ENCODE measurements at regions not wholly inside any gene's neighbourhood (a gene's known extent, or its start where the extent isn't known, plus 50 kb on each side); places are given as distances from the start of the nearest gene placed in this dataset.

DNA sequence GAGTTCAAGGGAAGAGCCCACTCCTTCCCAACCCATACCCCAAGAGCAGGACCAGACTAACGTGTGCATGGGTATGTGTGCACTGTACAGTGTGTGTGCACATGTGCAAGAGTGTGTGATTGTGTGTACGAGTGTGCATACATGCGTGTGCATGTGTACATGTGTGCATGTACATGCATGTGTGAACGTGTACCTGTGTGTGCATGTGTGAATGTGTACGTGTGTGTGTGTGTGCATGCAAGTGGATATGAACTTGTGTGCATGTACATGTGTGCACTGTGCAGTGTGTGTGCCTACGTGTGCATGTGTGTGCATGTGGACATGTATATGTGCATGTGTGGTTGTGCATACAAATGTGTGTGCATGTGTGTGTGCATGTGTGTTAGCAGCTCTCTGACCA lies 223.1 kb downstream of the RBFOX3 start:
- no peak overlapping the region for H3K4me3 ChIP-seq (ENCODE audit: low read depth, low read length)
- DNase-seq (ENCODE audit: low read depth), result no peak
- TF ChIP-seq, protein P1, sequence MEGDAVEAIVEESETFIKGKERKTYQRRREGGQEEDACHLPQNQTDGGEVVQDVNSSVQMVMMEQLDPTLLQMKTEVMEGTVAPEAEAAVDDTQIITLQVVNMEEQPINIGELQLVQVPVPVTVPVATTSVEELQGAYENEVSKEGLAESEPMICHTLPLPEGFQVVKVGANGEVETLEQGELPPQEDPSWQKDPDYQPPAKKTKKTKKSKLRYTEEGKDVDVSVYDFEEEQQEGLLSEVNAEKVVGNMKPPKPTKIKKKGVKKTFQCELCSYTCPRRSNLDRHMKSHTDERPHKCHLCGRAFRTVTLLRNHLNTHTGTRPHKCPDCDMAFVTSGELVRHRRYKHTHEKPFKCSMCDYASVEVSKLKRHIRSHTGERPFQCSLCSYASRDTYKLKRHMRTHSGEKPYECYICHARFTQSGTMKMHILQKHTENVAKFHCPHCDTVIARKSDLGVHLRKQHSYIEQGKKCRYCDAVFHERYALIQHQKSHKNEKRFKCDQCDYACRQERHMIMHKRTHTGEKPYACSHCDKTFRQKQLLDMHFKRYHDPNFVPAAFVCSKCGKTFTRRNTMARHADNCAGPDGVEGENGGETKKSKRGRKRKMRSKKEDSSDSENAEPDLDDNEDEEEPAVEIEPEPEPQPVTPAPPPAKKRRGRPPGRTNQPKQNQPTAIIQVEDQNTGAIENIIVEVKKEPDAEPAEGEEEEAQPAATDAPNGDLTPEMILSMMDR (IDR thresholded peaks at IDR 0.05; ENCODE audit: control insufficient read depth, extremely low read depth, insufficient read depth), result no peak

DNA sequence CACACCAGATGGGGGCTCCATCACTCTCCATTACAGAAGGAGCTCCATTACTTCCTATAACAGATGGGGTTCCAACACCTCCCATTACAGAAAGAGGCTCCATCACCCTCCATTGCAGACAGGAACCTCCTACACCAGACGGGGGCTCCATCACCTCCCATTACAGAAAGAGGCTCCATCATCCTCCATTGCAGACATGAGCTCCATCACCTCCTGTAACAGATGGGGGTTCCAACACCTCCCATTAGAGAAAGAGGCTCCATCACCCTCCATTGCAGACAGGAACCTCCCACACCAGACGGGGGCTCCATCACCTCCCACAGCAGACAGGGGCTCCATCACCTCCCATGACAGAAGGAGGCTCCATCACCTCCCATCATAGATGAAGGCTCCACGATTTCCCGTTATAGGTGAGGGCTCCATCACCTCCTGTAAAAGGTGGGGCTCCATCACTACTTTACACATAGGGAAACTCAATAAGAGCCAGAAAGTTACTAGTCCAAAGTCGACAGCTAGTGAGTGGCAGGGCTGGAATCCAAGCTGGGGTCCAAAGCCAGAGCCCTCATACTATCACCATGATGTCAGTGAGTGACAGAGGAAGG lies 224.8 kb downstream of the RBFOX3 start:
- TF ChIP-seq, protein P1 (IDR thresholded peaks at IDR 0.05; ENCODE audit: control insufficient read depth, extremely low read depth, insufficient read depth), result no peak
- no peak for DNase-seq (ENCODE audit: low read depth)

DNA sequence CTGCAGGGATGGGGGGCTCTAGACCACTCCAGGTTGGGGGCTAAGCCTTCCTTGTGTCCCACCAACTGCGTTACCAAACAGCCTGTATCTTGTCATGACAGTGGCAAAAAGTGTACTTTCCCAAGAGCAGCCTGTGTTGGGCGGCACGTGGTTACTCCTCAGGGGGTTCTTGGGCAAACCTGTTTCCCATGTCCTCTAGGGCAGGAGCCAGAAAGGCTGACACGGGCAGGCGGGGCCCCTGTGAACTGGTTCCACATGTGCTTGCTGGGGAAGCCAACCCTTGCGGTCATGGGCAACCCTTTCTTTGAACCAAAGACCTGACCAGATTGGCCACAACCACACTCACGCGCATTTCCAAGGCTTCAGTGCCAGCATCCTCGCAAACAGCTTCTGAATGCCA lies 228.5 kb downstream of the RBFOX3 start:
- TF ChIP-seq, protein P1 (IDR thresholded peaks at IDR 0.05; ENCODE audit: control insufficient read depth, extremely low read depth, insufficient read depth), result no peak
- H3K4me3 ChIP-seq (ENCODE audit: low read depth, low read length), result no peak overlapping the region
- no peak for DNase-seq (ENCODE audit: low read depth)

More for the DNA sequence above, 224.8 kb downstream of the RBFOX3 start:
- no peak overlapping the region for H3K4me3 ChIP-seq (ENCODE audit: low read depth, low read length)

DNA sequence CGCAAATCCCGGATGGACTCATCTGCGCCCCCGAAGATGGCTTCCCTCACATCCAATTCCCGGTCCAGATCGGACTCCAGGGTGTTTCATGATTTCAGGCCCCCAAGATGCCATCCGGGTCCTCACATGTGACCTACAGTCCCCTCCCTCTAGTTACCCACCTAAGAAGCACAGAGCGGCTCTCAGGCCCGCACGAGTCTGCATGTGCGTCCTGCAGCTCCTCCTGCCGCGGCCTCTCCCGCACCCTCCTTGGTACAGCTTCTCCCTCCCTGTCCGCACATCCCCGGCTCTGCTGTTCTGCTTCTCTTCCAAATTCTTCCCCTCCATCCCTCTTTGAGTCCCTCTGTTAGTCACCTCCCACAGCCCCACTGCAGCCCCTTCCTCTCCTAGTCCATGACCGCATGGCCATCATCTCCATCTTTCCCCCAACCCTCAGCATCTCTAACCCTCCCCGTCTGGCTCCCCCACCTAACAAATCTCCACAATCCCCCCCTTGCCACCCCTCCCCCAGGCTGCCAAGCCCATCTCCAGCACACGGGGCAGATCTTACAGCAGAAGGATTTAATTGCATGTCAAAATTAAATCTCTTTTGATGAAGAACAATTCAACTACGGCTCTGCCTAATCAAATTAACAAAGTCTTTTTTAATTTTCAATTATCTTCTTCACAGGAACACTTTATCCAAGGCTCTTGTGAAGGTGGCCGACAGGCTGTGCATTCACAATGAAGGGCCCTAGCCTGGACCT lies 231.0 kb downstream of the RBFOX3 start:
- TF ChIP-seq, protein P1 (IDR thresholded peaks at IDR 0.05; ENCODE audit: control insufficient read depth, extremely low read depth, insufficient read depth), result no peak
- DNase-seq (ENCODE audit: low read depth), result no peak
- H3K4me3 ChIP-seq (ENCODE audit: low read depth, low read length), result no peak overlapping the region

DNA sequence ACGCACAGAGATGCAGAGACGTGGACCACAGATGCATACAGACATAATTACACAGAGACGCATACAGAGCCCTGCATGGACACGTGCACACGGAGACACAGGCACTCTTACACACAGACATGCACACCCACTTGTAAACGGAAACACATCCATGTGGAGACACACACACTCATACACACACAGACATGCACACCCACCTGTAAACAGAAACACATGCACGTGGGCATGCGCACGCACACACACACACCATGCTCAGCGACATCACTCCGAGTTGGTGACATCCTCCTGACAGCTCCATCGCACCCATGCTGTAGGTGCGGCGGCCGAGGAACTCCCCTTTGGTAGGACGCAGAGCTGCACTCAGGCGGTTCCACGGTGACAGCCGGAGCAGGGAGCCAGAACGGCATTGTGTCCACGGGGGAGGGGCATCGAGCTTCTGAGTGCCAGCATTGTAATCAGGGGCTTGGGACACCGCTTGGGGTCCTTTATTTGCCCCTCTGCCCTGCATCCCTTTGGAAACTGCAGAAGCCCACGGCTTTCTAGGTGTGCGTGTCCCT lies 233.5 kb downstream of the RBFOX3 start:
- H3K4me3 ChIP-seq (ENCODE audit: low read depth, low read length), result no peak overlapping the region
- no peak for DNase-seq (ENCODE audit: low read depth)
- TF ChIP-seq, protein P1 (IDR thresholded peaks at IDR 0.05; ENCODE audit: control insufficient read depth, extremely low read depth, insufficient read depth), result no peak

DNA sequence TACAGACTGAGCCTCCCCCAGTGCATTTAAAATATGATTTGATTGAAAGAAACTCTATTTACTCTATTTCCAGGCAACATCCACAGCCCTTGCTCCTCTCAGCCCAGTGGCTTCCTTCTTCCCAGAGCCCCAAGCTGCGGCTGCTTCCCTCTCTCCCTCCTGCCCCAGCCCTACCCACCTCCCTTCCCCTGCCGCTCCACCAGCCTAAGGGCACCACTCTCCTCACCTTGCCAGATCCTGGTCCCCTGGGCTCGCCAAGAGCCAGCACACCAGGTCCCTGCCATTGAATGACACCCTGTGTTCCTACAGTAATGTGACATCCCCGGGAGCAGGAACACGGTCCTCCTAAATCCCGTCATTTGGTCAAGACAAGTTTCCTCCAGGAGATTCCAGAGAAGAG lies 236.0 kb downstream of the RBFOX3 start:
- no peak for DNase-seq (ENCODE audit: low read depth)
- H3K4me3 ChIP-seq (ENCODE audit: low read depth, low read length), result no peak overlapping the region
- TF ChIP-seq, protein P1 (IDR thresholded peaks at IDR 0.05; ENCODE audit: control insufficient read depth, extremely low read depth, insufficient read depth), result no peak

Data from LNCaP clone FGC (cell line).